Lower lobe of right lung (tissue), 2 donors: ENCODE measurements at regions not wholly inside any gene's neighbourhood (a gene's known extent, or its start where the extent isn't known, plus 50 kb on each side); places are given as distances from the start of the nearest gene placed in this dataset.

Experiments
- ATAC-seq, 2 donors: fragments of 200-7000 bp; cut with Tn5 transposase; one replicate each; pipeline ENCODE4 v1.9.1; 2020 to 2022; ENCODE audit warnings: mild to moderate bottlenecking in 2 of 2, moderate library complexity in 2 of 2
- DNase-seq: peaks from one replicate; pipeline ENCODE4 v3.0.0-alpha.2; 2020
- H3K27ac ChIP-seq: fragments of 200-600 bp; one replicate; pipeline ENCODE4 v1.8.0; 2022
- H3K27me3 ChIP-seq: fragments of 200-600 bp; one replicate; pipeline ENCODE4 v1.8.0; 2022; ENCODE audit warnings: low read depth
- H3K36me3 ChIP-seq: fragments of 200-600 bp; one replicate; pipeline ENCODE4 v1.8.0; 2022; ENCODE audit warnings: mild to moderate bottlenecking
- H3K4me1 ChIP-seq: fragments of 200-600 bp; one replicate; pipeline ENCODE4 v1.8.0; 2022
- H3K4me3 ChIP-seq: fragments of 200-600 bp; one replicate; pipeline ENCODE4 v1.8.0; 2022; ENCODE audit warnings: mild to moderate bottlenecking
- H3K9me3 ChIP-seq: fragments of 200-600 bp; one replicate; pipeline ENCODE4 v1.8.0; 2022
- intact Hi-C: fragments of 100-400 bp; cut with DNase I; formaldehyde crosslinking; loops from one replicate; pipeline ENCODE4 v1.11.0; 2022
- TF ChIP-seq, protein P1 (sequence below): fragments of 200-600 bp; IDR thresholded peaks from one replicate; pipeline ENCODE4 v1.8.0; 2022; ENCODE audit warnings: antibody characterized with exemption, mild to moderate bottlenecking
- donor health status: DM: no; HTN: yes; CAD: no; lungs with severe emphysema.

DNA sequence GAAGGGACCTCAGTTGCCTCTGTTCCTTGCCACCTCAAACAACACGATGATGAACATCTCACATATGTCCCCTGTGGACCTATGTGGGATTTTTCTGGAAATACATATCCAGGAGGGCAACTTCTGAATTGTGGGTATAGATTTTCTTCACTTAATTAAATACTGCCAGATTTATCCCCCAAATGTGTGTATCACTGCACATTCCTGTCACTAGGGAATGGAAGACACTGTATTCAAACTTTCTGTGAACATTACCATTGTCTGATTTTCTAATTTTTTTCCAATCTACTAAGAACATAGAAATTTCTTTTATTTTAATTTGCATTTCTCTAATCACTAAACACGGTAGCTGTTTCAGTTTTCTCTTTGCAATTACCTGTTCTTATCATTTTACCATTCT lies 102.0 kb upstream of the MRPS22 start:
- Histone ChIP-seq H3K4me3 (no peak overlapping the region), H3K36me3 (no peaks in the 10 kb centered on the region), H3K4me1 (no peaks in the 10 kb centered on the region), H3K9me3 (no peaks in the 10 kb centered on the region), H3K27ac (no peak overlapping the region), H3K27me3 (no peaks in the 10 kb centered on the region)
- intact Hi-C loops, result no loop called here
- TF ChIP-seq, protein P1, sequence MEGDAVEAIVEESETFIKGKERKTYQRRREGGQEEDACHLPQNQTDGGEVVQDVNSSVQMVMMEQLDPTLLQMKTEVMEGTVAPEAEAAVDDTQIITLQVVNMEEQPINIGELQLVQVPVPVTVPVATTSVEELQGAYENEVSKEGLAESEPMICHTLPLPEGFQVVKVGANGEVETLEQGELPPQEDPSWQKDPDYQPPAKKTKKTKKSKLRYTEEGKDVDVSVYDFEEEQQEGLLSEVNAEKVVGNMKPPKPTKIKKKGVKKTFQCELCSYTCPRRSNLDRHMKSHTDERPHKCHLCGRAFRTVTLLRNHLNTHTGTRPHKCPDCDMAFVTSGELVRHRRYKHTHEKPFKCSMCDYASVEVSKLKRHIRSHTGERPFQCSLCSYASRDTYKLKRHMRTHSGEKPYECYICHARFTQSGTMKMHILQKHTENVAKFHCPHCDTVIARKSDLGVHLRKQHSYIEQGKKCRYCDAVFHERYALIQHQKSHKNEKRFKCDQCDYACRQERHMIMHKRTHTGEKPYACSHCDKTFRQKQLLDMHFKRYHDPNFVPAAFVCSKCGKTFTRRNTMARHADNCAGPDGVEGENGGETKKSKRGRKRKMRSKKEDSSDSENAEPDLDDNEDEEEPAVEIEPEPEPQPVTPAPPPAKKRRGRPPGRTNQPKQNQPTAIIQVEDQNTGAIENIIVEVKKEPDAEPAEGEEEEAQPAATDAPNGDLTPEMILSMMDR, result no peak
- DNase-seq (no peak), ATAC-seq (no peak)

DNA sequence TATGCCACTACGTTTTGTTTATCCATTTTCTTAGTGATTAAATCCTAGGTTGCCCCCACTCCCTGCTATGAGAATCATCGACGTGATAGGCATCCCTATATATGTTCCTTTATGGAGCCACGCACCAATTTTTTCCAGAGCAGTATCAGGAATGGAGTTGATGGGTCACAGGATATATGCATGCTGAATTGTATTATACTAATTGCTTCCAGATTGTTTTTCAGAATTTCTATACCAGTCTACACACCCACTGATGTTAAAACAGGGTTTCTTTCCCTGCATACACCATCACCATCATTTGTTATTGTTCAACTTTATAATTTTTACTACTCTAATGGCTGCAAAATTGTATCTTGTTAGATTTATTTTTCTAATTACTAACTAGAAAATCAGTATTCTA lies 100.1 kb upstream of the MRPS22 start:
- Histone ChIP-seq H3K27me3 (no peaks in the 10 kb centered on the region), H3K27ac (no peak overlapping the region), H3K4me1 (no peaks in the 10 kb centered on the region), H3K36me3 (no peaks in the 10 kb centered on the region), H3K9me3 (no peaks in the 10 kb centered on the region), H3K4me3 (no peak overlapping the region)
- intact Hi-C loops, result no loop called here
- no peak for DNase-seq
- no peak for ATAC-seq
- TF ChIP-seq, protein P1, result no peak

DNA sequence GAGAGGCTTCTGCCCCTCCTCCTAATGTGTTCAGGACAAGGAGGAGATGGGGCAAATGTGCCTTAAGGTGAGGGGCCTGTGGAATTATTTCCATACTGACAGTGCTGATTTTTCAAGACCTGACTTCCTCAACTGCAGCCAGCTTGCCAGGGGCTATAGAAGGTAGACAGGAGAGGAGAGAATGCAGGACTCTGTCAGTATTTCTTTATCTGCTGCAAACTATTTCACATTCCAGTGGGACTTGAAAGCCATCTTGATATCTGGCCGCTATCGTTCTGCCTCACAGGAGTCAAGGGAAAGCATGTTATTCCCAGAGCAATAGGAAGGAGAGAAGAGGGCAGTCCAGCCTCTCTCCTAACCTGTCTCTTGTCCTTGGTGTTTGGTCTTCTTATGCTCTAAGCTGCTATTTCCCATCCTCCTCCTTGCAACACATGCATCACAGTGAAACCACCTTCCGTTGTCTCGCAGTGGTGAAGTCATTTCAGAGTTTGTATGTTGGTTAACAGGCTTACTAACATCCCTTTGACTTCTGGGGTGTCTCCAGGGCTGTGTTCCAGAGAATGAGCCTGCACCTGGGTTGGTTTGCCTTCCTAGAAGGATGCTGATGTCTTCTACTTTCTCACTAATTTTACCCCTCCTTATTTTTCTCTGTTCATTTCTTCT lies 95.1 kb upstream of the MRPS22 start:
- no peaks in the 10 kb centered on the region for H3K36me3 ChIP-seq
- no peak for ATAC-seq

DNA sequence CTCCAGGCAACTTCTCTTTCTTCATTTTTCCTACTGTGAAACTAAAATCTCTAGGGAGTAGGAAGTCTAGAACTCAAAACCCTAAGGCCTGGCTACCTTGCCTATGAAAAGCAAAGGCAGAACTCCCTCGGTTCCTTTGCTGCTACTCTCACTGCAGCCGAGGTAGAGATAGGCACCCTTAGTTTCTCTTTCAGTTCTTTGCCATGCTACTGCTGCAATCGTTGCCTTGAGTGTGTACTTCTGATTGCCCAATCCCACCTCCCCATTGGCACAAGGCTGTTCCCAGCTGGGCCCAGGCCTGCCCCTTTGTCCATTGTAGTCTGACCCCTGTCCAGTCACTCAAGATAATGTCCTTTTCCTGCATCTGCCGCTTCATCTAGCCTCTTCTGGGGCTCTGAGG lies 92.3 kb upstream of the MRPS22 start:
- Histone ChIP-seq H3K4me1 (peaks cover 15% of the 10 kb centered on the region), H3K36me3 (no peaks in the 10 kb centered on the region), H3K27ac (no peak overlapping the region), H3K9me3 (no peaks in the 10 kb centered on the region), H3K27me3 (no peaks in the 10 kb centered on the region), H3K4me3 (no peak overlapping the region)
- peak; percentile 85 to 91 for ATAC-seq
- TF ChIP-seq, protein P1, result no peak
- intact Hi-C loops, result no loop called here
- DNase-seq, result peak; percentile 57

More for the DNA sequence above, 95.1 kb upstream of the MRPS22 start:
- TF ChIP-seq, protein P1, result no peak
- no peaks in the 10 kb centered on the region for H3K27me3 ChIP-seq
- H3K4me1 ChIP-seq, result peaks cover 15% of the 10 kb centered on the region
- no peak for DNase-seq
- no peak overlapping the region for H3K27ac ChIP-seq
- no peak overlapping the region for H3K4me3 ChIP-seq
- H3K9me3 ChIP-seq, result no peaks in the 10 kb centered on the region
- intact Hi-C loops, result no loop called here

DNA sequence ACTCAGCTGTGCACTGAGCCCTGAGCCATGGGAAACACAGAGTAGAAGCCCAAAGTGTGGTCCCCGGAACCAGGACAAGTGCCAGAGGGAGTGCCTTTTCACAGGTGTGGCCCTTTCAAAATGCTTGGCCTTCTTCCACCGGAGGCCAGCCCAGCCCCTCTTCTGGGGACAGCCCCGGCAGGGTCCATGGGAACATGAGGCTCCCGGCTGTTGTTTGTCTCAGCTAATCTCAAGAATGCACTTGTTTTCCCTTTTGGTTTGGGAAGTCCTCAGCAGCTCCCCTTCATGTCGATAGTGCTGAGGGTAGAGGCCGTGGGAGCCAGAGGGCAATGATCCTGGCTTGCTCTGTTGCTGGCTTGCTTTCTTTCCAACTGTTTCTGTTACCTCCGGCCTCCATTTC lies 91.1 kb upstream of the MRPS22 start:
- no peak overlapping the region for H3K4me3 ChIP-seq
- no peaks in the 10 kb centered on the region for H3K9me3 ChIP-seq
- H3K27me3 ChIP-seq, result no peaks in the 10 kb centered on the region
- DNase-seq, result peak; percentile 59
- H3K27ac ChIP-seq, result no peak overlapping the region
- peaks cover 15% of the 10 kb centered on the region for H3K4me1 ChIP-seq
- TF ChIP-seq, protein P1, result no peak
- peak; percentile 51 to 74 for ATAC-seq
- no peaks in the 10 kb centered on the region for H3K36me3 ChIP-seq
- intact Hi-C loops, result no loop called here
